CMK (cell line): ENCODE measurements at regions not wholly inside any gene's neighbourhood (a gene's known extent, or its start where the extent isn't known, plus 50 kb on each side); places are given as distances from the start of the nearest gene placed in this dataset.
"Not testable (repeated sequence)": the region's sequence is repeated elsewhere in the genome, so short reads cannot be mapped to it uniquely, and the experiment has no call there.

Experiments used
- DNase-seq: peaks from one replicate; pipeline ENCODE4 v3.0.0-alpha.2; 2010; ENCODE audit warnings: low read depth

DNA sequence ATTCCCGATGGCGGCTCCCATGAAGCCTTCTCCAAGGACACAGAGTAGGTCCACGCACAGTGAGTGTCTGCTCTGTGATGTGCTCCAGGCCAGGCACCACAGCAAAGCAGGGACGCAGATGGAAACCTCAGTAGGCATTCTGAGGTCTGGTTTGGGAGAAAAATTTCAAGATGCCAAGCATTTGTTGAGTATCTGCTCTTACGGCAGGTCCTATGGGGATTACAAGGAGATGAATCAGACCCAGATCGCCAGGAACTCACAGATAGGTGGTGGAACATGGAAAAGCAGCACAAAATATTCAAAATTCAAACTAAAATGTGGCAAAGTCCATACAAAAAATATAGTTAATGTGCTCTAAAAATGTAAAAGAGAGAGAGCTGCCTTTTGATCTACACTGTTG is 684.9 kb upstream of the TMEM132C start:
- DNase-seq = no peak

DNA sequence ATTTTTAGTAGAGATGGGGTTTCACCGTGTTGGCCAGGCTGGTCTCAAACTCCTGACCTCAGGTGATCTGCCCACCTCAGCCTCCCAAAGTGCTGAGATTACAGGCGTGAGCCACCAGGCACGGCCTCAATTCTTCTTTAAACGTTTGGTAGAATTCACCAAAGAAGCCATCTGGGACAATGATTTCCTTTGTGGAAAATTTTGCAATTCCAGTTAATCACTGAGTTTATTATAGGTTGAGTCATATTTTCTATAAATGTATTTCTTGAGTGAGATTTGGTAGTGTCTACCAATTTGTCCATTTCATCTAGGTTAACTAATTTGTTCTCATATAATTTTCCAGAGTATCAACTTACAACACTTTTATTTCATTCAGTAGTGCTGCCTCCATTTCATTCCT is 683.9 kb upstream of the TMEM132C start:
- DNase-seq = no peak

GRCh38 chr12:127588249-127588648 is 678.7 kb upstream of the TMEM132C start:
- DNase-seq = no peak

DNA sequence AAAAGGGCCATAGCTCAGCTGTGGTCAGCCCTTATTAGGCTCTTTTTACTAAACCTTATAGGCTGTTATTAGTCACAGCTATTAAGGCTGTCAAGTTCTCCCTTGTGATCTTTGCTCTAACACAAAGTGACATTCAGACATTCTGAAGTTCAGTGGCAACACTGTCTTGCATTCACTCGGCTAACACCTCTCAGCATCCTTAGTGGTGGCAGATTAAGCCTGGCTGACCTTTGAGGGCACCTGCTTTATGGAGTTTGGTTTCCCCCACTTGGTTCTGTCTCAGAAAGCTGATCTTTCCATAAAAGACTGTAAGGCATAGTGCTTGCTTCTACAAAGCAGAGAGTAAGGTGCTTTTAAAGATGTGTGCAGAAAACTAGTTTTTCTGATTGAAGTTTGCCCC is 677.4 kb upstream of the TMEM132C start:
- DNase-seq = no peak

DNA sequence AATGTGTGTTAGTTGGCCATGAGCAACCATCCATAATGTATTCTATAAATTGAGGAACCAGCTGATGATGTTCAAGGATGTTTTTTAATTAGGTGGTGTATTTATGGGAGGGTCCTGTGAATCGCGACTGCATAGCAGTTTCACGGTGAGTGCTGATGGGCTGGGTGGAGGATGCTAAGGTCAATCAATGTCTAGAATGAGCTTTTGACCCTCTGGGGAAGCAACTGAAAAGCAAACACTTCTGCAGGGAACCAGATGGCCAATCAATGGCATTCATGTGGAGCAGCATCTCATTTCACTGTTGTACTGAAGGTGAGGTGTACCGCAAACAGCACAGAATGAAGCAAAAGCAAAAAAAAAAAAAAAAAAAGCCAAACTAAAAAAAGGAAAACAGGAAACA is 676.1 kb upstream of the TMEM132C start:
- no peak for DNase-seq

GRCh38 chr12:127592245-127592644 is 674.7 kb upstream of the TMEM132C start:
- DNase-seq = no peak

DNA sequence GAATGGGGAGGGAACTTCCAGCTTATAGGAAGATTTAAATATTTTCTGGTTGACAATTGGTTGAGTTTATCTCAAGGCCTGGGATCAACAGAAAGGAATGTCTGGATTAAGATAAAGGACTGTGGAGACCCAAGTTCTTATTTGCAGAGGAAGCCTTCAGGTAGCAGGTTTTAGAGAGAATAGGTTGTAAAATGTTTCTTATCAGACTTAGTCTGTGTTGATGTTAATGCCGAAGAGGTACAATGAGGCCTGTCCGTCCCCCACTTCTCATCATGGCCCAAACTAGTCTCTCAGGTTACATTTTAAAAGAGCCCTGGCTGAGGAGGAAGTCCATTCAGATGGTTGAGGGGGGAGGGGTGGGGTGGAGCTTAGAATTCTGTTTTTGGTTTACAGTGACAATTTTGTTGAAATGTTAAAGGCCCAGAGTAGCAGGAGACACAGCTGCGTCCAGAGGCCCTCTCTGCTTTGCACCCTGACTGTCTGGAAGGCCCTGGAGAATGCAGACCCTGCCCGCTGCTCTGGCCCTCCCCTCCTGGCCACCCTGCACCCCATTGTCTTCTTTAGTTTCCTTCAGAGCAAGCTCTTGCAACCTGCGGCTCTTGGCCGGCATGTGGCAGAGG is 672.5 kb upstream of the TMEM132C start:
- no peak for DNase-seq

DNA sequence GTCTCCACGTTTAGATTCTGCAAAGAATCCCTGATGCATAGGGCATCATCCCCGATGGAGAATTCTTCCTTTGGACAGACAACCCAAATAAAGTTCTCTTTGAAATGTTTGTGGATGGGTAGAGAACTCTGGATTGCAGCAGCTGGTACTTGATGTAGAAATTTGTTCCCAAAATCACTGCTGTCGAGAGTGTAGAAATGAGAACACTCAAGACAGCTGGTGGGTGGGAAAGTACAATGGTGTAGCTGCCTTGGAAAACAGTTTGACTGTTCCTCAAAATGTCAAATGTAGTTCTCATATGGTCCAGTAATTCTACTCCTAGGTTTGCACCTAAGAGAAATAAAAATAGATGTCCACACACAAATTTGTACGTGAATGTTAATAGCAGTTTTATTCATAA is 671.5 kb upstream of the TMEM132C start:
- DNase-seq = no peak

GRCh38 chr12:127596891-127597290 is 670.1 kb upstream of the TMEM132C start:
- no peak for DNase-seq

- no peak for DNase-seq
Measured at GRCh38 chr12:127599436-127599835, 667.5 kb upstream of the TMEM132C start.

GRCh38 chr12:127600211-127600610 is 666.8 kb upstream of the TMEM132C start:
- DNase-seq = no peak

DNA sequence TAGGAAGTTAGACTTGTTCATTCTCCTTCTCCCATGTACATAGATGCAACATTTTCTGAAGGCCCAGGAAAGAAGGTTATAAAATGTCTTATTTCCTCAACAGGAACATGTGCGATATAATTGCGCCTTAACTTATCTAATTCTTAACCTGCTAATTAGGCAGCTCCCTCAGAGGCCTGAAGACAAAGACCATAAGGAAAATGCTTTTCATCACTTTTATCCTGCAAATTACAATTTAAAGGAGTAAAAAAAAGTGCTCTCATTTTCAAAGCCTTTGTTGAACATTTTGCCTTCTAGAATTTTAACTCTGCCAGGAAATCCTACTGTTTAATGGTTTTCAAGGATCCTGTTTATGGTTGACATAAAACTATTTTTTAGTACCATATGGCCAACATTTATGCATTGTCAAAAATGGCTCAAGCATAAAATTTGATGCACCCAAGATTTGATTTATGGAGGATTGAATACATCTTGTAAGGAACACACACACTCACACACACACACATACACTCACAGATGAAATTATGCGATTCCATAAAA is 660.4 kb upstream of the TMEM132C start:
- DNase-seq = no peak

- DNase-seq = no peak
Measured at GRCh38 chr12:127607146-127607725, 659.7 kb upstream of the TMEM132C start.

GRCh38 chr12:127608359-127608758 is 658.6 kb upstream of the TMEM132C start:
- not testable (repeated sequence) for DNase-seq

DNA sequence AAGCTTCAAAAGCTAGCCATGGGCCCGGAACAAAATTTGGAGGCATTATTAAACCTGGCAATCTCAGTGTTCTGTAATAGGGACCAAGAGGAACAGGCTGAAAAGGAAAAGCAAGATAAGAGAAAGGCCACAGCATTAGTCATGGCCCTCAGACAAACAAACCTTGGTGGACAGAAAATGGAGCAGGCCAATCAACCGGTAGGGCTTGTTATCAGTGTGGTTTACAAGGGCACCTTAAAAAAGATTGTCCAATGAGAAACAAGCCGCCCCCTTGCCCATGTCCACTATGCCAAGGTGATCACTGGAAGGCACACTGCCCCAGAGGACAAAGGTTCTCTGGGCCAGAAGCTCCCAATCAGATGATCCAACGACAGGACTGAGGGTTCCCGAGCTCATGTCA is 653.9 kb upstream of the TMEM132C start:
- DNase-seq = no peak

DNA sequence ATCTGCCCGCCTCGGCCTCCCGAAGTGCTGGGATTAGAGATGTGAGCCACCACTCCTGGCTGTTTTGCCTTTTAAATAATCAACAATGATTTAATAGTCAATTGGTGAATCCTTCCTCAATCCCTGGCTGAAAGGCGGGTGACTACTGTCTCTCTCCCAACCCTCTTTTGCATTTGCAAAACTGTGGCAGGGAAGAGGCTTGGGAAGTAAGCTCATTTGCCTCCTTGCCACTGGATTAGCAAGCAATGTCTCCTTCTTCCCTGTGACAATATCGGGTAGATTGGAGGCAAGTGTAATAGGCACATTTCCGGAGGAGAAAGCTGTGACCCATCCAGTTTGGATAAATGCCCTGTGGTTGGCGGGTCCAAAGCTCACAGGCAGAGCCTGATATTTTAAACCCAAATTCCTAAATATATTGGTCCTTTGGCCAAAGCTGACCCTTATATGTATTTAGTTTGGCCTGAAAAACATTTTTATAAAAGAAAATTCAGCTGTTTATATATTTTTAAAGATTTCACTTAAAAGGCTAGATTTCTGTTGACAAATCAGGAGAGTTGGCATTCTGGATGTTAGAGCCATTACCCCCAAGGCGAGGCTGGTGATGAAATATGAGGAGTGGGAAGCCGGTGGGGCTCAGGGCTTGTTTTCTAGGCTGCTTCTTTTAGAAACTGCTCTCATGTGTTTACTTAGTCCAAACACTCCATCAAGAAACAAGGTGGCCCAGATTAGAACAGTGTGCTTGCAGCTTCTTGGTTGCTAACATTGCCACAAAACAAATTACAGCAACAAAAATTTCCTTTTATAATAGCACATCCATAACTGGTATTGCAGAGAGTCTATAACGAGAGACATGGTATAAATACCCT is 646.9 kb upstream of the TMEM132C start:
- DNase-seq = no peak

DNA sequence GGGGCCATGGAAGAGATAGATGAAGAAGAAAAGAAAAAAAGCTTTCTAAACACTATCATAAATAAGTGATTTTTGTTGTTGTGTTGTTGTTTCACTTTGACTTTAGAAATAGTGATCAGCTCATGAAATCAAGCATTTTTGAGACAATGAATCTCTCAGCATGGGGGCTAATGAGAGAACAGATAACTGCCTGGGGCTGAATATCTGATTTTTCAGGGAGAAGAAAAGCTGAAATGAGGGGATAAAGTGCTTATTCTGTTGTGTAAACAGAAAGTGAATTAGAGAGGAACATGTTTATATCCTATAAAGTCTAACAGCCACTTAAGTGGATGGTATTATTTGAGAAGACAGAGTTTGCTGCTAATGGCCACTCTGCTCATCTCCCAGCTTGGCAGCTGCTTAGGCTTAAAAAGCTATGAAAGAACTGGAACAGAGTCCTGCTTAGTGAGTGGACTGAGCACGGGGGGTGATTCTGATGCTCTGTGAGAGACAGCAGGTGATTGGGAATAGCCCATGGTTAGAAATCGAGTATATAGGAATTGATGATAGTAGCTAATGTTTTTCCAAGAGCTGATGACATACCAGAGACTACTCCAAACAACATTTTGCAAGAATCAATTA is 646.1 kb upstream of the TMEM132C start:
- DNase-seq = no peak

DNA sequence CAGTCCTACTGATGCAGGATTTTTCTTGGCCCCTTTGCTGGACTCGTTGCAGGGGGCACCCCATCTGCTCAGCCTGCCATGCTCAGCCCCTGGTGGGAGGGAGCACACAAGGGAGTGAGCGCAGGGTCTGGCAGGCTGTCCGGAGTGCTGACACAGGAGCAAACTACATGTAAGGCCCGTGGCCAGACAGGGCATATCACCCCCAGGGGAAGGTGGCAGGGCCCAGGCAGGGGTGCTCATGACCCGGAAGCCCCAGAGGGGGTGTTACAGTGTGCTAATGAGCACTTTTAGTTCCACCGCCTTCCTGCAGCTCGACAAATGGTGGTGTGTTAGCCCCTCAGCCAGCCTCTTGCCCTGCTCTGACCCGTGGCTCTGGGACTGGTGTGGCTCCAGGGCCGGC is 645.6 kb upstream of the TMEM132C start:
- no peak for DNase-seq

GRCh38 chr12:127623362-127623761 is 643.6 kb upstream of the TMEM132C start:
- DNase-seq = no peak

GRCh38 chr12:127625176-127625771 is 641.7 kb upstream of the TMEM132C start:
- DNase-seq = no peak

GRCh38 chr12:127628645-127629044 is 638.3 kb upstream of the TMEM132C start:
- DNase-seq = no peak
